AG04450 (cell line): ENCODE measurements at regions not wholly inside any gene's neighbourhood (a gene's known extent, or its start where the extent isn't known, plus 50 kb on each side); places are given as distances from the start of the nearest gene placed in this dataset.

Experiments used
- CTCF ChIA-PET: fragments of 300-600, 350-600 bp; formaldehyde crosslinking; extraction: SDS; loops from one replicate; lab custom pipeline; 2022; ENCODE audit warnings: antibody characterized with exemption, inconsistent platforms; lab: Charles Lee
- POLR2A ChIA-PET: fragments of 350-600 bp; formaldehyde crosslinking; extraction: SDS; loops from one replicate; lab custom pipeline; 2021; ENCODE audit warnings: antibody characterized with exemption, inconsistent platforms; lab: Yijun Ruan, JAX
- DNase-seq: peaks from one replicate; pipeline ENCODE4 v3.0.0-alpha.2; 2011; ENCODE audit warnings: low read depth, low spot score
- H3K27ac ChIP-seq: one replicate; pipeline ENCODE4 v1.5.1; 2012; ENCODE audit warnings: low read depth, low read length, control low read depth
- H3K27me3 ChIP-seq: one replicate; pipeline ENCODE4 v1.6.0; 2012; ENCODE audit warnings: low read length; ENCODE audit not compliant: control insufficient read depth, insufficient read depth
- H3K4me3 ChIP-seq: 2 replicates; pipeline ENCODE4 v1.5.1; 2011; ENCODE audit warnings: mild to moderate bottlenecking, low read depth, low read length, control low read depth
- H3K9me3 ChIP-seq: 2 replicates; pipeline ENCODE4 v1.5.1; 2012; ENCODE audit warnings: low read length; ENCODE audit not compliant: control insufficient read depth, insufficient read depth
- CTCF ChIP-seq: IDR thresholded peaks from 2 replicates; pipeline ENCODE4 v1.5.1; 2011; ENCODE audit warnings: low read depth, low read length, control low read depth, inconsistent platforms

DNA sequence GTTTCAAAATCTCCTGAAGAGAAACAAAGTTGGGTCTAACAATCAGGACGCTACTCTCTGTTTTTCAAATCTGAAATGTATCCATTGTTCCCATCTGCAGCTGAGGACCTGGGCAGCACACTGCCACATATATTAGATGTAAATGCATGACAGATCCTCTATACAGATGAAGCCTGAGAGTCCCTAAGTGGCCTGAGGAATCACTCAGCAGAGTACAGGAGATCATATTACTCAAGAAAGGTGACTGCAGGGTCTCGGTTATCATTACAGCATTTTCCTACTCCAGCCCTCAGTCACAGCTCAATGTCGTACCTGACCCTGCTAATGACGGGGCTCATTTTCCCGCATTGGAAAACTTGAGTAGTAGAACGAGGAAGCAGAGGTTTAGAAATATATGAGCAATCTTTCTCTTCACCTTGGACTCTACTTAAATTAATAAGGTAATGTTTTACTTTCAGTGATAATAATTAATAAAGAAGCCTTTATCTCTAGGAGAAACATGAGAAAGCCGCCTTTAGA lies 256.2 kb upstream of the IRAK1BP1 start:
- Histone ChIP-seq H3K9me3 (no peaks in the 10 kb centered on the region), H3K27me3 (no peaks in the 10 kb centered on the region), H3K27ac (no peak overlapping the region), H3K4me3 (no peak overlapping the region)
- CTCF ChIA-PET, result interaction anchor here (0.7 to 2.5 kb wide), 7 partner anchors 13 to 1145 kb away, joined by 3 to 8 read pairs (median 3); no protein-coding TSS in a partner anchor
- no peak for TF ChIP-seq CTCF
- POLR2A ChIA-PET, result no interaction called here
- no peak for DNase-seq

DNA sequence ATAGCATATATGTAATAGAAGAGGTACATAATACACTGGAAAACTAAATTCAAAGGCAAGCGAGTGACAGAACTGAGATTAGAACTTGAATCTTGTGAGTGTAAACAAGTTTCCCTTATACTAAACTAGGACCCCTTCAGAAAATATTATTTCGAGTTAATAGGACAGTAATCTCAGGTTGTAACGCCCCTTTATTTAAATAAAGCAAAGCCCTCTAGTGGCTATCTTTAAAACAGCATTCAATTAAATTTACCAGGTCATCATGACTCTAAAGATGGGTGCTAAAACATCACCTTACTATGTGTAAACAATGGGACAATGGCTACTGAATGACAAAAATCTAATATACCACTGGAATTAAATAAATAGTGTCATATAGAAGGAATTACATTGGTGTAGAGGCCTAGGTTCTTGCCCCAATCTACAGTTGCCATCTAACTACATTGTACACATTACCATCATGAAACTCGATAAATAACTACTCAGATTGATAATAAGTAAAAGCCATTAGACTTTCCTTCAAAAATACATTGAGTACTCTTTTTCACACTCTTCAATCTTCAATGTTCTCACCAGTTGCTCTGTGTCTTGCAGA lies 255.4 kb upstream of the IRAK1BP1 start:
- Histone ChIP-seq H3K4me3 (no peak overlapping the region), H3K9me3 (no peaks in the 10 kb centered on the region), H3K27me3 (no peaks in the 10 kb centered on the region), H3K27ac (no peak overlapping the region)
- CTCF ChIA-PET, result interaction anchor here (0.9 kb wide), 1 partner anchor 12 kb away, joined by 4 read pairs; no protein-coding TSS in a partner anchor
- TF ChIP-seq CTCF, result peak; percentile 64
- POLR2A ChIA-PET, result no interaction called here
- DNase-seq, result no peak

DNA sequence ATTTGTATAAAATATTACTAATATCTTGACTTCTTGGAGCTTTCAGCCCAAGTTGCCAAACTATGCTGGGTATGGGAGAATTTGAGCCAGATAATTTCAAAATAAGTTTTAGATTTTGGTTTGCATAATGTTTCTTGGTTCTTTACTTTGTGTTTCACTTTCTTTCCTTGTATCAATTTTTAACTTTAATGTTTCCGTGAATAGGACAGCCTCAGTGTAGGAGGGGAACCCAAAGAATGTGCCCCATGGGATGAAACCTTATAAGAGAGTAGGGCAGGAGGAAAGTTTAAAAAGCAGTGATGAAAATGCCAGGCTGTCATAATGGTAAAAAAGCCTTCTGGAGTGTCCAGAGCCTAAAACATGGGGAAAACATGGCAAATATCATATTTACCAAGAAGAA lies 252.4 kb upstream of the IRAK1BP1 start:
- no peaks in the 10 kb centered on the region for H3K27me3 ChIP-seq
- no peaks in the 10 kb centered on the region for H3K9me3 ChIP-seq
- TF ChIP-seq CTCF, result no peak
- ChIA-PET CTCF (interaction anchor here (0.7 kb wide), 1 partner anchor 9 kb away, joined by 3 read pairs; no protein-coding TSS in a partner anchor), POLR2A (no interaction called here)
- no peak overlapping the region for H3K27ac ChIP-seq
- no peak for DNase-seq
- H3K4me3 ChIP-seq, result no peak overlapping the region

DNA sequence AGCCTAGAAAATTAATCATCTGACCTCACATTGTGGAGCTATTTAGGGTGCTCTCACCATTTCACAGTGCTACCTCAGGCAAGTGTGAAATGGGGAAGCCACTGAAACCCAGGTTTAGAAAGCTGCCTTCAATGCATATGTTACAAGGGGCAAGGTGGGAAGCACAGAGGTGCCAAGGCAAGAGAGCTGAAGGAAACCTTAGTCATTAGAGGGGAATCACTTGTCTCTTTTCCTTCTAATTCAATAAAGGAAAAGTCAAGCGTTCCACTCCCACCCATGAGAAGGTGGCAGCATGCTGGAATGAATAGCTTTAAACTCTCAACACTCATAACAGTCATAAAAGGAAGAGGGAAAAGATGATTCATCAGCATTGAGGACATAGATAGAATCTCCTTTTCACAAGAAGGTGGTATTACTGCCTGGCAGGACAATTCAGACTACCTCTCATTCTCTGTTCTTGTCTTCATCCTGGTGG lies 251.9 kb upstream of the IRAK1BP1 start:
- no peak for DNase-seq
- no peak overlapping the region for H3K4me3 ChIP-seq
- H3K27me3 ChIP-seq, result no peaks in the 10 kb centered on the region
- no peaks in the 10 kb centered on the region for H3K9me3 ChIP-seq
- POLR2A ChIA-PET, result no interaction called here
- no peak for TF ChIP-seq CTCF
- H3K27ac ChIP-seq, result no peak overlapping the region
- CTCF ChIA-PET, result no interaction called here

DNA sequence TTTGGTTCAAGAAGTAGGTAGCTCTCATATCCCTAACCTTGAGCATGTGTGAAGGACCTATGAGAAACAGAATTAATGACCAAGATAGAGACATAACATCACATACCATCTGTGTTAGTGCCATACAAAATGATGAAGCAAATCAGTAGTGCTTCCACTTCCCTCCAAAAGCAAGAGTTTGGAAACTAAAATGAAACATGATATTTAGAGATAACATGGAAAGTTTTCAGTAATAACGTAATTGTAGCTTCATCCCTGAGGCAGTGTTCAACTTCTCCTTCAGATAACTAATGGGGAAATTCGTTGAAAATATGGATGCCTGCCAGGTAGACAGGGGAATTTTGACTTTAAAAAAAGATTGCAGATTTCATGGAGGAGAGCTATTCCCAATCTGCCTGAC lies 248.4 kb upstream of the IRAK1BP1 start:
- ChIA-PET CTCF (no interaction called here), POLR2A (no interaction called here)
- H3K27me3 ChIP-seq, result no peaks in the 10 kb centered on the region
- no peak overlapping the region for H3K27ac ChIP-seq
- no peak overlapping the region for H3K4me3 ChIP-seq
- no peaks in the 10 kb centered on the region for H3K9me3 ChIP-seq
- TF ChIP-seq CTCF, result no peak
- no peak for DNase-seq
